GM18517 (cell line): ENCODE measurements at regions not wholly inside any gene's neighbourhood (a gene's known extent, or its start where the extent isn't known, plus 50 kb on each side); places are given as distances from the start of the nearest gene placed in this dataset.

Source experiments
- ATAC-seq: cut with Tn5 transposase; IDR thresholded peaks from one replicate; pipeline ENCODE4 v1.9.1; 2021; ENCODE audit warnings: mild to moderate bottlenecking, moderate library complexity; ENCODE audit not compliant: unreplicated experiment

DNA sequence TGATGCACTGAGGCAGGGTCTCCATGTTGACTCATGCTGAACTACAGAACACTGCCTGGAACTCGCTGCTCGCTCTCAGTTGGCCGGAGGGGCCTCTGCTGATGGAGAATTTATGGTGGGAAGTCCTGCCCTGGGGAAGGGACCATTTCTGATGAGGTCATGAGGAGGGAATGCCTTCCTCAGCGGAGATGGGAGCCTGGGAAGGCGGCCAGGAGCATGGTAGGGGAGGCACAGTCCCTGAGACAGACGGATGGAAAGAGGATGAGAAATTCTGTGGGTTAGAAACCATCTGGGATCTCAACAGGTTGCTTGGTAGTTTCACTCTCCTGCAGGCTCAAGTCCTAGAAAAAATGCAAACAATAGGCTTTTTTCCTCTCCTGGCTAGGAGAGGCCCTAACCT, 56.8 kb upstream of the TPM1 start:
- no peak for ATAC-seq

DNA sequence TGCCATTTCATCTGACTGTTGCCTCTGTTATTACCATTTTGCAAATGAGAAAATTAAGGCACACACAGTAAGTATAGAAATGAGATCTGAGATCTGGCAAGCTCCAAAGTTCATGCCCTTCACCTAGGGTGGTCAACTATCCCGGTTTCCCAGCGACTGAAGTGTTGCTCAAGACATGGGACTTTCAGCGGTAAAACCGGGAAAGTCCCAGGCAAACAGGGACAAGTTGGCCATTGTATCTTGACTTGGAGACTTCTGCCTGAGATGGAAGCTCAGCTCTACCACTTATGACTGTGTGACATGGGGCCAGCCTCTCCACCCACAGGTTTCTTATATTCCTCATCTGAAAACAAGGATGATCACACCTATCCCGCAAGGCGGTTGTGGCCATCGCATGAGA, 55.6 kb upstream of the TPM1 start:
- ATAC-seq, result no peak

DNA sequence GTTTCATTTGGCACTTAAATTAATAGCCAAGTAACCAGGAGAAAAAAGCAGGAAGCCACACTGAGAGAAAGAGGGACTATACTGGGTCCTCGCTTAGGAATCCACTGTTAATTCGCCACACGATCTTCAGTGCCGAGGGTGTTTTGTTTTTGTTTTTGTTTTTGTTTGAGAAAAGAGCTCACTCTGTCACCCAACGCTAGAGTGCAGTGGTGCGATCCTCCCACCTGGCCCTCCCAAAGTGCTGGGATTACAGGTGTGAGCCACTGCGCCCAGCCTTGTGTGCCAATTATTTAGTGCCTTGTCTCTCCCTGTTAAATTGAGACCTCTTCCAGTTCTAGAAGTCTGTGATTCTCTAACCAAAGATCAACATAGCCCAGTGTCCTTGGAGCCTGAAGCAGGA, 53.8 kb upstream of the TPM1 start:
- no peak for ATAC-seq

DNA sequence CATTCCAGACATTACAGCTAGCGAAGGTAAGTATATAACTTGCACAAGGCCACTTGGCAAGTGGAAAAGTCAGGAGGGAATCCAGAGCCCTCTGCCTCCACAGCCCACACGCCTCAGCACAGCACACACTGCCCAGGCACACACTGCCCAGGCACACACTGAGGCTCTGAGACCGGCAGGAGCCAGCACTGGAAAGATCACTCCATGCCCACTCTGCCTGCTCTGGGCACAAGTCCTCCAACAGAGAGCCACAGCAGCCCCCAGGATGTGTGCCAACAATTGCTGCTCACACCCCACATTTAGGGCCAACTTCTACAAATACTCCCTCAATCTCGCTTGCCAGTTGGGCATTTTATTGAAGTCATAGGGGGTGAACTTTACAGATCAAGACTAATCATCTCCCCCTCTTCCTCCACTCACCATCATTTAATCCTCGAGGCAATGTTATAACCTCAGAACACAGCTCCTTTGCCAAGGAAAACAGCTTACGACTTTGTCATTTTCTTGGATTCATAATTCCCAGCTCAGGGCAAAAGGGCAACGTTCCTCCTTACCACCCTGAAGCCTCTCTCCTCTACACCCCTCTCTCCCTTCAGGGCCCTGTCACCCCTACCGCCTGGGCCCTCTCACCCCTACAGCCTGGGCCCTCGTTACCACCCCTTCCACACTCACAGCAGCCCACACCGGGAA, 53.0 kb upstream of the TPM1 start:
- no peak for ATAC-seq

DNA sequence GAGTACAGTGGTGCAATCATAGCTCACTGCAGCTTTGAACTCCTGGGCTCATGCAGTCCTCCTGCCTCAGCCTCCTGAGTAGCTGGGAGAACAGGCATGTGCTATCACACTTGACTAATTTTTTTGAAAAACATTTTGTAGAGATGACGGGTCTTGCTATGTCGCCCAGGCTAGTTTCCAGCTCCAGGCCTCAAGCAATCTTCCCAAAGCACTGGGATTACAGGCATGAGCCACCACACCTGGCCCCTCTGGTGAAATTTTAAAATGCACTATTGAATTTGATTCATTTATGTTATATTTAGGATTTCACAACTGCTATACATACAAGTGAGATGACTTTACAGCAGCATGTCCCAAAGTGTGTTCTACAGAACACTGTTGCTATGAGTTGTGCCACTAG, 50.8 kb upstream of the TPM1 start:
- no peak for ATAC-seq

DNA sequence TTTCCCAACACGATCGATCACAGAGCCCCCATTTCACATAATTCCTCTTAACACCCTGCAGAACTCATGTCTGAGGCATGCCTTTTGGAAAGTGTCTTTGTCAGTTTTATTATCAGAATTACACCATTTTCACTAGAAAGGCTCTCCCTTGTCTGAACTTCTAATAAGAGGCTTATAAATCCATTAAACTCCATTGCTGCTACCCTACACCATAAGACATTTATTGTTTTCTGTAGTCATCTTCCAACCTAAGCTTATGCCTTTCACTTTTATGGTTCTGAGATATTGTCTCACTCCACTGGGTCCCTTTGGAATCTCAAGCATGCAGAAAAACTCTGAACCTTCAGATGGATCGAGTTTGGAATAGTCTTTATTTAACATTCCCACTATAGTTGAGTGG, 50.2 kb upstream of the TPM1 start:
- no peak for ATAC-seq
